GM11168 (cell line): ENCODE measurements at regions not wholly inside any gene's neighbourhood (a gene's known extent, or its start where the extent isn't known, plus 50 kb on each side); places are given as distances from the start of the nearest gene placed in this dataset.
"Not testable (repeated sequence)": the region's sequence is repeated elsewhere in the genome, so short reads cannot be mapped to it uniquely, and the experiment has no call there.

Source experiments
- in situ Hi-C: fragments of 300-500 bp; cut with MboI; formaldehyde crosslinking; loops from one replicate; pipeline ENCODE4 v1.12.0; 2022; ENCODE audit warnings: low sequenced_read_pairs; ENCODE audit not compliant: unreplicated experiment

DNA sequence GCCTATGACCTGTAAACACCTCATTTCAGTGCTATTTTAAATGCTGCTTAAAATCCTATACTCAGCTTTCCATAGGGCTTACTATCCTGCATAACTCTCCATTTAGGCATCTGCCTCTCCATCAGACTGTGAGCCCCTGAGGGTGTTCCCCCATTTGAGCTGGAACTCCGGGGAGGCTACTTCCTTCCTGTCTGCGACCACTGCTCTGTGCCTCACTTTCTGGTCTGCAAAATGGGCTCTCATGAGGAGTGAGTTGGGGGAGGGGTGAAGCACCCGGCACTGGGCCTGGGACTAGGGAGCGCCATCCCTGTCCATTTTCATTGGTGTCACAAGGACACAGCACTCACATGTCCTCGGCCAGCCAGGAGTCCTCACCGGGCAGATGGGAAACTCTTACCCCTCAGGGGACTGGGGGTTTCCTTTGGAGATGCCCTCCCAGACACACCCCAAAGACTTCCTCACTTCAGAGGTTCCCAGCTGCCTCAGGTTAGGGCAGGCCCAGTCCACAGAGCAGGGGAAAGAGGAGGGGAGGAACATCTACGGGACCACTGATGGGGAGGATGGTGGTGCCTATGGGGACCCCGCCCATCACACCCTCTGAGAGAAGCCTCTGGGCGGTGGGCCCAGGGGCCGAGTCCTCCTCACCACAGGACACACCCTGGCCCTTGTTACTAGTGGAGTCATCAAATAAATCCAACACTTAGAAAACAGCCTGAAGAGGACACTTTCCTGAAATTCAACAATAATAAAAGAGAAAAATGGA, 134.9 kb downstream of the MATN1 start:
- in situ Hi-C loops = no loop called here

DNA sequence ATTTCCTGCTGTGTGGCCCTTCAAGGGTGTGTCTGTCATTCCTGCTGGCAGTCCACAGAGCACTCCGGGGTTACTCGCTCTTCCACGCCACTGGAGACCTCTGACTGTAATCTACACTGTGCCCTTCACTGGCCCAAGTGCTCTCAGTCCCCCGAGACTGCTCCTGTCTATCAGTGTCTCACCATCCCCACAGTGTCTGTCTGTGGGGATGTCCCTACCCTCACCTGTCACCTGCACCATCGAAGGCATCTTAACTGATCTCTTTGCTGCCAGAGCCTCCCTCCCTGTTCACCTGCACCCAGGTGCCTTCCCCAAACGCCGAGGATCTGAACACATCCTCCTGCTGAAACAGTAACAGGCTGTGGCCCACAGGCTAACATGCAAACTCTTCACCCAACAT, 136.7 kb downstream of the MATN1 start:
- in situ Hi-C loops = no loop called here

DNA sequence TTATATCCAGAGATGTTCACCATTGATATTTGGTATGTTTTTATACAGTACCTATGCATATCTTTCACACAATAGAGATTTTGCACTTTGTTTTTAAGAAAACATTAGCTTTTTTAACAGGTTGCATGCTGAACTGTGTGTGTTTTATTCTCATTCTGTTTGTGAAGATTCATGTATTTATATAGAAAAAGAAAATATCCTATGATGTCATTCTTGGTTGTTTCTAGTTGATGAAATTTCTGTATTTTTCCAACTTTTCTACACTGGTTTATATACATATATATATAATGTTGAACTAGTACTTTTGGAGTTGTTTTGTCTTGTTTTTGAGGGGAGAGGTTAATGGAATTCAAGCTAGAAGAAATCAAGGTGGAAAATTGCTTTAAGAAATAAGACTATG, 143.8 kb downstream of the MATN1 start:
- in situ Hi-C loops = no loop called here

DNA sequence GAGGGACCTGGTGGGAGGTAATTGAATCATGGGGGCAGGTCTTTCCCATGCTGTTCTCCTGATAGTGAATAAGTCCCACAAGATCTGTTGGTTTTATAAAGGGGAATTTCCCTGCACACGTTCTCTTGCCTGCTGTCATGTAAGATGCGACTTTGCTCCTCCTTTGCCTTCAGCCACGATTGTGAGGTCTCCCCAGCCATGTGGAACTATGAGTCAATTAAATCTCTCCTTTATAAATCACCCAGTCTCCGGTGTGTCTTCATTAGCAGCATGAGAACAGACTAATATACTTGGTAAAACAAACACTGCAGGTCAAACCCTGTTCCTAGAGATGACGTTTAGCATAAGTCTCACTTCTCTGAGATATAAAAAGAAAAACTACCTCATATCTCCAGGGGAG, 148.3 kb downstream of the MATN1 start:
- in situ Hi-C loops = no loop called here

DNA sequence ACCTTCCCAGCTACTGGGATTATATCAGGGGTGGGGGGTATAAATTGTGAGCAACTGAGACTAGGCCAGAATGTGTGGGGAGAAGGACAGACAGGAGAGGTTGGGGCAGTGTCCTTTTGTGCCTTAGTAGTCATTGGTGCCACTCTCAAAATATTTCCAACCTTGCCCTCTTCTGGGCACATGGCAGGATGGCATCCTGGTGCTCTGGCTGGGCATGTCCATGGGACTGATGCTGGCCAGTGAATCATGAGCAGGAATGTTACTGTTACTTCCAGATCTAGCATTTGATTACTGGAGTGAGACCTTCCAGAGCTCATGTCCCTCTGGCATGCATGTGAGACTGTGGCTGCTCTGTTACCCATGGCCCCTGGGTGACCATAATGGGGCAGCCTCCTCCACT, 151.2 kb downstream of the MATN1 start:
- in situ Hi-C loops = no loop called here

DNA sequence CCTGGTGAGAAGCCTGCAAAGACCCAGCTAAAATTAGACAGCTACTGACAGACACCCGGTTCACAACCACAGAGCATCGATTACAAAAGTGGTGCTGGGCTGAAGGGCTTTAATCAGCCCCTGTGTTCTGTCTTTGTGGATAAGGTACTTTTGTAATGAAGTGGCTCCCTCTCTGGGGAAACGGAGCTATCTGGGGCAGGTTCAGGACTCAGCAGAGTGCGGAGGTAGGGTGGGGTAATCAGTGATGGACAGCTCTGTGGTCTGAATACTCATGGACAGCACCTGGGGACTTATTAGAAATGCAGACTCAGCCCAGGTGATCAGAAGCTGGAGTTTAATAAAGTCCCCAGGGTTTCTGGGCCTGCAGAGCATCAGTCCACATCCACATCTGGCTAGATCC, 152.0 kb downstream of the MATN1 start:
- in situ Hi-C loops = no loop called here

DNA sequence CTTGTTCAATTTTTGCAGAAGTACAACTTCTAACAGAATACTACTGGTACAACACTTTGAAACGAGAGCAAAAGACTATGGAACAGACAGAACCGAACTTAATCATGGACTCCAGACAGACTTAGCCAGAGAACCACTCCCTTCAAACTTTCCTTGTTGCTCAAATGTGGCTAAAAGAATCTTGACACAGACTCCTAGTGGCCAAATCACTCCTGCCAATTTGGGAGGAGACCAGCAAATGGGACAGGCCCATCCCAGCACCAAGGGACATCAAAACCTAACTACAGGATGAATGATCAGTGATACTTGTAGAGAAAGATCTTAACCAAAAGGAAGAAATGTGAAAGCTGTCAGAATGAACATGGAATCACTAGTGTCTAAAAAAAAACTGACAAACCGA, 154.0 kb downstream of the MATN1 start:
- in situ Hi-C loops = no loop called here

DNA sequence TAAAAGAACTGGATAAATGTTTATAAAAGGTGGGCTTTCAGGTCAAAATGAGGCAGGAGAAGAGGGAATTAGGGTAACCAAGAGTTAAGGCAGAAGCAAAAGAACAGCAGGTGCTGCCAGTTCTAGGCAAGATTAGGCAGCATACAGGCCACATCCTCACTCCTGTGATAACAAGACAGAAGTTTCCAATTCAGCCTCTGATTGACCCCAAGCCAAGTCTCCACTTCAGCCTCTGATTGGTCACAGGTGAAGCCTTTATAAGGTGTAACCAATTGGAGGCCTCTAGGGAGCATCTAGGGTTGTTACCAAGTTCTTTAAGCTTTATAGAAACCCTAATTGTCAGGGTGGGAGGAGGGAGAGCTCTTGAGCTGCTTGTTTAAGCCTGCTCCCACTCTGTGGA, 160.8 kb downstream of the MATN1 start:
- in situ Hi-C loops = no loop called here

DNA sequence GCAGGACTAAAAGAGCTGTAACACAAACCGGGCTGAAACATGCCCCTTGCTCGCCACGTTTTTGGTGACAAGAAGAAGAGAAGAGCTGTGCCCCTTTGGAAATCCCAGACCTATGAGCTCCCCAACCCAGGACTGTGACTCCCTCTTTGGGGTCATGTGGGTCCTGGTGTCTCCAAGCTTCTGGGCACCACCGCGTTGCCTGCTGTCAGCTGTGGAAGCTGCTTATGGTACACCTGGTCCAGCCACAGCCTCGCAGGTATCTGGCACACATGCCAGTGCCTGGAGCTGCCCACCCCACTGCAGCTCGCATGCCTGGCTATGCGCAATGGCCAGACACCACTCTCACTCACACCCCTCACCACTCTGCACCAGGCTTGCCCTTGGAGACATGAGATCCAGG, 171.8 kb downstream of the MATN1 start:
- in situ Hi-C loops = no loop called here

DNA sequence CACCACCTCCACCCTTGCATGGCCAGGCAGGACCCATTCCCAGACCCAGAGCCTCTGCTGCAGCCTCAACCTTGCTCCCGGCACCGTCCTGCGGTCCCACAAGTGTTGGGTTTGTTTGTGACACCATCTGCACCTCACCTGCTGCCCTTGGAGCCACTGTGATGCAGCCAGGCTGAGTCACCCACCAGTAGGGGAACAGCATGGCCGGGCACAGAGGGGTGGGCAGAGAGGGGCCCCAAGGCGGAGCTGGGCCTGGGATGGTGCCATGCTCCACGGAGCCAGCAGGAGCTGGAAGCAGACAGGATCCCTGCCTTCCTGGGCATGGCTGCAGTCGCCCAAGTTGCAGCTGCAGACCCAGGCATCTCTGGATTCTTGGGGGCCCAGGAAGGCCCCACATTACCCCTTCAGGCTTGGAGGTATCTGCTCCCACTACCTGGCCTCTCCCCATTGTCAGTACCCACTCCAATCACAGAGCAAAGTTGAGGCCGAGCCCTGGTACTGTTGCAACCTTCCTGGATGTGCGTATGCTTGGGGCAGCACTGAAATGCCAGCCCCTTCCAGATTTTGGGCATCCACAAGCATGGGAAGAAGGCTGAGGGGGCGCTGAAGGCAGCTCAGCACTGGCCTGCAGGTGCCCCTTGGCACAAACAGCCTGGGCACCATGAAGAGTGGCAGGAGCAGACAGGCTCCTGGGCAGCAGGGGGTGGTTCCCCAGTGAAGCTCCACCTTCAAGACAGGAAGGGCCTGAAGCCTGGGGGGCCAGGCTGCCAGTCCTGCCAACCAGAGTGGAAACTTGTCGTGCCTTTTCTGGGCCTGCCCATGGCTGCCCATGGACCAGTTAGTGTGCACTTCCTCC, 172.8 kb downstream of the MATN1 start:
- in situ Hi-C loops = no loop called here

DNA sequence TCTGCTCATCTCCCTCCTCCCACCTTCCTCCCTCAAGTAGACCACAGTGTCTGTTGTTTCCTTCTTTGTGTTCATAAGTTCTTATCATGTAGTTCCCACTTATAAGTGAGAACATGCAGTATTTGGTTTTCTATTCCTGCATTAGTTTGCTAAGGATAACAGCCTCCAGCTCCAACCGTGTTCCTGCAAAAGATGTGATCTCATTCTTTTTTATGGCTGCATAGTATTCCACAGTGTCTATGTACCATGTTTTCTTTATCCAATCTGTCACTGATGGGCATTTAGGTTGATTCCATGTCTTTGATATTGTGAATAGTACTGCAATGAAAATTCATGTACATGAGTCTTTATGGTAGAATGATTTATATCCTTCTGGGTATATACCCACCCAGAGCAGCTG, 173.5 kb downstream of the MATN1 start:
- in situ Hi-C loops = not testable (repeated sequence)

DNA sequence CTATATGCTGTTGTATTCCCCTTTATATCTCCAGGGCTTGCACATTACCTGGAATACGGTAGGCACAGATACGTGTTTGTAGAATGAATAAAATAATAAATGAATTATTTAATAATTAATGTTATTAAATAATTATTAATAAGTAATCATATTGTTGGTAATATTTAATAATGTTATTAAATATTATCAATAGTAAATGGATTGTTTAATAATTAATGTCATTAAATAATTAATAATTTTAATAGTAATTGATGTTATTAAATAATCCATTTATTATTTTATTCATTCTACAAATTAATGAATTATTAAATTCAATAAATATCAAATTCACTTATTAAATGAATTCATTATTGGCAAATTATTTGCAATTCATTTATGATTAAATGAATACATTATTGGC, 175.1 kb downstream of the MATN1 start:
- in situ Hi-C loops = no loop called here

DNA sequence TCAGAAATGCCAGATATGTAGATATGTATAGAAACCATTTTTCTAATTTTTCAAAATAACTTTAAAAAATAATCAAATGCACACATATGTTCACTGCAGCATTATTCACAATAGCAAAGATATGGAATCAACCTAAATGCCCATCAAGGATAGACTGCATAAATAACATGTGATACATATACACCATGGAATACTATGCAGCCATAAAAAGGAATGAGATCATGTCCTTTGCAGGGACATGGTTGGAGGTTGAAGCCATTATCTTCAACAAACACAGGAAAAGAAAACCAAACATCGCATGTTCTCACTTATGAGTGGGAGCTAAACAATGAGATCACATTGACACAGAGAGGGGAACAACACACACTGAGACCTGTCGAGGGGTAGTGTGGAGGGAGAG, 176.1 kb downstream of the MATN1 start:
- in situ Hi-C loops = not testable (repeated sequence)

DNA sequence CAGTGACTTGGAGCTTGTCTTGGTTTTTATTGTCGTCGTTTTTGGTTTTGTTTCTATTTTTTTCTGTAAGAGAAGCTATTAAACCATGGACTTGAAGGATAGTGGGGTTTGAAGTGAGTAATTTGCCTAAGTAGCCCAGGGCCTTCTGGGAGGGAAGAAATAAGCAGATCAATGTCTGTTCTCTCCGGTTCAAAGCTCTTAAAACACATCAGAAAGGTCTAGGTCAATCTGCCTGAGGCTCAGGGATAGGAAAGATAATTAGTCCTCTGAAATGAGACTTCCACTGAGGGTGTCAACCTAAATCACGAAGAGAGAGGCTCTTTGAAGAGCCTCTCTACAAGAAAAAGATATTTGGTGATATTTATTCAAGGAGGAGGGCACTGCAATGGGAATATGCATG, 178.0 kb downstream of the MATN1 start:
- in situ Hi-C loops = no loop called here

DNA sequence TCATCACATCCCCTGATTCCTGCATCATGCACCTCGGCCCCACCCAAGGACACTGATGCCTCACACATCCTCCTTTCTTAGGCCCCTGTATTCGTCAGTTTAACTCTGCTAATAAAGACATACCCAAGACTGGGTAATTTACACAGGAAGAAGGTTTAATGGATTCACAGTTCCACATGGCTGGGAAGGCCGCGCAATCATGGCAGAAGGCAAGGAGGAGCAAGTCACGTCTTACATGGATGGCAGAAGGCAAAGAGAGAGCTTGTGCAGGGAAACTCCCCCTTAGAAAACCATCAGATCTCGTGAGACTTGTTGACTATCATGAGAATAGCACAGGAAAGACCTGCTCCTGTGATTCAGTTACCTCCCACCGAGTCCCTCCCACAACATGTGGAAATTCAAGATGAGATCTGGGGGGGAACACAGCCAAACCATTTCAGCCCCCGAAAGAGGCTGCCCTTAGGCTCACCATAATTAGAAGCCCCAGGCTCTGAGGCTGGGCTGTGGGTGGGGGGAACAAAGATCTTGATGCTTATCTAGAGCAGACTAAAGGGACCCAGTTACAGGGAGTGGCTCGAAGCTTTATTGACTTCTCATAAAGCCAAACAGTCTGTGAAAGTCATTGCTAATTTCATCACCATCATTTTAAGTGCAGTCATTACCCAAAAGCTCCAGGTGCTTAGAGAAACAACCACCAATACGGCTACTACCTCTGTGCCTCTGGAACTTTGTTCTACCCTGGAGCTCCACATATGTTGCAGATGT, 181.5 kb downstream of the MATN1 start:
- in situ Hi-C loops = no loop called here

DNA sequence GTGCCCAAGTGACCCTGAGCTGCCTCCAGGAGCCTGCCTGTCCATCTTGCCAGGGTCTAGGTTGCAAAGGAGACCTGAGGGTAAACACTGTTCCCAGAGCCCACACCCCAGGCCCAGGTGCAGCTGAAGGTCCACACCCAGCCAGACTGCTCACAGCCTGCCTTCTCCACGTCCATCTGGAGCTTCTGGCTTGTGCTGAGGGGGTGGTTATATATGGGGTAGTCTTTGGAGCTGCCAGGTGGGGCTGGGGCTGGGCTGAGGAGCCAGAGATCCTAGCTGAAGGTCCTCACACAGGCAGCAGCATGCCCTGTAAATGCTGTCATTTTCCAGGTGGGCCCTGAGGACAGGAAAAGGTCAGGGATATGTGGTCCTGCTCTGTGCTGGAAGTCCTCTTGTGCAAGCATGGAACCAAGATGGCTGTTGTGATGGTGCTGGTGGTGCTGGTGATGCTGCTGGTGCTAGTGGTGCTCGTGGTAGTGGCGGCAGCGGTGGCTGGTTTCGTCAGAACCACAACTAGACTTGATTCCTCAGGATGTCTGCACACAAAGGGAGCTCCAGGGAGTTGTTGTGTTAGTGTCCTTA, 182.7 kb downstream of the MATN1 start:
- in situ Hi-C loops = no loop called here

DNA sequence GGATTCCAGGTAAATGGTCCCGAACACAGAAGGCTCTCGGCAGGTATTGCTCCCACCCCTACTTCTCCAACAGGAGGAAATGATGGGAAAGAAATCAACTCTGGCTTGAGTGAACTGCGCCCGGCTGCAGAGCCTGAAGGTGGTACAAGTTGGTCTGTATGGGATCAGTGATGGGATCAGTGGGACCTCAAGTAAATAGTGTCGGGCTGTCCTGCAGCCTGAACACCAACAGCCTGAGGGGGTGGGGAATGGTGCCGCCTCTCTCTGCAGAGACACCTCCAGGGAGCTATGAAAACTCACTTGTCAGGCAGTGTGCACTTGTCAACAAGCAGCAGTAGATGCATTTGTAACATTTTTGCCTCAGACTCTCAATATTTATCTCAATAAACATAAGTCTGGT, 183.5 kb downstream of the MATN1 start:
- in situ Hi-C loops = no loop called here

DNA sequence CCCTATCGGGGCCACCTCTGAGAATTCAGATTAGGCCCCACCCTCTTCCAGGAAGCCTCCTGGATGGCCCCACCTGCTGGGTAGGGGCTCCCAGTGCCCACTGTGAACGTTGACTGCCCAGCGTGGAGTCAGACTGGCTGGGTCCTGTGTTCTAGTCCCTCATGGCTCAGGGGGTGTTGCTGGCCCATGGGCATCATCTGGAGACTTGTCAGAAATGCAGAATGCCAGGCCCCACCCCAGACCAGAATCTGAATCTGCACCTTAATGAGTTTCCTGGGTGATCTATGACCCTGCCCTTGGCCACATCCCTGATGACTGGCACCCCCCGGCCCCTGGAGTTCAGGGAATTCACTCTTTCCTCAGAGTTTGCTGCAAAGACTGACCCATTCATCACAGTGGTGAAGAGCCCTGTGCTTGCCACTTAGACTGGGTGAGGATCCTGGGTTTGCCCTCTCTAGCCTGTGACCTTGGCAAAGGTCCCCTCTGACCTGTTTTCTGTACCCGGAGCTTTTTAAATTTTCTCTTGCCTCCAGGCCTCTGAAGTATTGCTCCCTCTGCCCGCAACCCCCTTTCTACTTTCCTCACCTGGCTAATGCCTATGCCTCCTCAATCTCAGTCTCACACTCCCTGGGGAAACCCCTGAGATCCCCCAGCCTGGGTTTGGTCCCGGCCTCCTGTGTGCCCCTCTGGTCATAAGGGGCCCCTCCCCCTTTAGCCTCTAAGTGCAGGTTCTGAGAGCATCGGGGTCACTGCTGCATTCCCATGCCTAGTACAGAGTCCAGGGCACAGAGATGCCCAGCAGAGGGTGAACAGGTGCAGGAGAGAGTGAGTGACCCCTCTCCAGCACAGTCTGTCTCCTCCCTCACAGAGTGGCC, 184.2 kb downstream of the MATN1 start:
- in situ Hi-C loops = no loop called here

DNA sequence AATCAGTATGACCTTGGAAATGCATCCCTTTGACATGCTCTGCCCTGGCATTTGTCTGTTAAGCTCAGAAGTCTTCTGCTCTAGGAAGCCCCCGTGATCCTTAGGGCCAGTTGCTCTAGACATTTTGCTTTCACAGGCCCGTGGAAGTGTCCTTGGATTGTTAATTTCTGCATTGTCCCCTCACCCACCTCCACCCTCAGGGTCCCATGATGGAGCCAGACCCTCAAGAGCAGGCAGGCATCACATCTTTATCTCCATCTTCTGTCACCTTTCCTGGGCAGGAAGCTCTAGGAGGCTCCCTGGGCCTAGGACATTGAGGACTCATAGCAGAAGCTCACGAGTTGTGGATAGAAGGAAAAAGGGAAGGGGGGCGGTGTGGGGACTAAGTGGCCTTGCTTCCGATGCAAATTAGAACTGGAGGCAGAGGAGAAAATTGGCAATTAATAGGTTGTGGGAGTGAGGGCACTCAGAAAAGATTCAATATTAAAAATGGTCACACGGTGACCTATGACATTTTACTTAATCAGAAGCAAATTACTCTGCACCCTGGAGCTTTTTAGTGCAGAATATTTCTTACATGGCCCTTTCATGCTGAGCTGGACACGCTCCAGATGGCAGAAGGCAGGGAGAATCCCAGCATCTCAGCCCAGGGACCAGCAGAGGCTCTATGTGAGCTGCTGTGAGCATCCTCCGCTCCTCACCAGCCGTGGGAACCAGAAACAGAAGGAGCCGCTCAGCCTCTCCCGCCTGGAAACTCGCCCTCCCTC, 185.0 kb downstream of the MATN1 start:
- in situ Hi-C loops = no loop called here
